ENCODE measurements at regions not wholly inside any gene's neighbourhood (a gene's known extent, or its start where the extent isn't known, plus 50 kb on each side); places are given as distances from the start of the nearest gene placed in this dataset.

GRCh38 chr18:65372904-65373303 lies 377.9 kb upstream of the CDH7 start:
- no peaks in the 10 kb centered on the region for H3K36me3 ChIP-seq (ENCODE audit: low read depth)
- no peaks in the 10 kb centered on the region for H3K4me1 ChIP-seq (ENCODE audit: low read depth)
- no peak for ATAC-seq
- intact Hi-C loops (cut with DNase I, micrococcal nuclease), result no loop called here
- TF ChIP-seq CTCF (IDR thresholded peaks at IDR 0.05), result no peak
- no peak for DNase-seq
- no peak overlapping the region for H3K4me3 ChIP-seq
- H3K9me3 ChIP-seq, result no peaks in the 10 kb centered on the region

- no peaks in the 10 kb centered on the region for H3K9me3 ChIP-seq
- ATAC-seq, result no peak
- intact Hi-C loops (cut with DNase I, micrococcal nuclease), result no loop called here
- no peaks in the 10 kb centered on the region for H3K4me1 ChIP-seq (ENCODE audit: low read depth)
- TF ChIP-seq CTCF (IDR thresholded peaks at IDR 0.05), result no peak
- no peaks in the 10 kb centered on the region for H3K36me3 ChIP-seq (ENCODE audit: low read depth)
- DNase-seq, result no peak
- no peak overlapping the region for H3K4me3 ChIP-seq
Observed at GRCh38 chr18:65365245-65365980, 385.4 kb upstream of the CDH7 start.

- intact Hi-C loops (cut with DNase I, micrococcal nuclease), result no loop called here
- H3K4me3 ChIP-seq, result no peak overlapping the region
- no peaks in the 10 kb centered on the region for H3K9me3 ChIP-seq
- DNase-seq (no peak), ATAC-seq (no peak)
- no peaks in the 10 kb centered on the region for H3K36me3 ChIP-seq (ENCODE audit: low read depth)
- no peaks in the 10 kb centered on the region for H3K4me1 ChIP-seq (ENCODE audit: low read depth)
- no peak for TF ChIP-seq CTCF (IDR thresholded peaks at IDR 0.05)
Observed at GRCh38 chr18:65363911-65364632, 386.7 kb upstream of the CDH7 start.

- ATAC-seq (no peak), DNase-seq (no peak)
- no peaks in the 10 kb centered on the region for H3K36me3 ChIP-seq (ENCODE audit: low read depth)
- H3K4me3 ChIP-seq, result no peak overlapping the region
- no peaks in the 10 kb centered on the region for H3K9me3 ChIP-seq
- no peaks in the 10 kb centered on the region for H3K4me1 ChIP-seq (ENCODE audit: low read depth)
- TF ChIP-seq CTCF (IDR thresholded peaks at IDR 0.05), result no peak
- intact Hi-C loops (cut with DNase I, micrococcal nuclease), result no loop called here
Observed at GRCh38 chr18:65363011-65363410, 387.8 kb upstream of the CDH7 start.

- no peaks in the 10 kb centered on the region for H3K9me3 ChIP-seq
- H3K4me3 ChIP-seq, result no peak overlapping the region
- ATAC-seq (no peak), DNase-seq (no peak)
- H3K36me3 ChIP-seq (ENCODE audit: low read depth), result no peaks in the 10 kb centered on the region
- TF ChIP-seq CTCF (IDR thresholded peaks at IDR 0.05), result no peak
- H3K4me1 ChIP-seq (ENCODE audit: low read depth), result no peaks in the 10 kb centered on the region
- intact Hi-C loops (cut with DNase I, micrococcal nuclease), result no loop called here
Observed at GRCh38 chr18:65359479-65359878, 391.3 kb upstream of the CDH7 start.

All from mucosa of descending colon (tissue), 3 donors.